ENCODE measurements at regions not wholly inside any gene's neighbourhood (a gene's known extent, or its start where the extent isn't known, plus 50 kb on each side); places are given as distances from the start of the nearest gene placed in this dataset.

DNA sequence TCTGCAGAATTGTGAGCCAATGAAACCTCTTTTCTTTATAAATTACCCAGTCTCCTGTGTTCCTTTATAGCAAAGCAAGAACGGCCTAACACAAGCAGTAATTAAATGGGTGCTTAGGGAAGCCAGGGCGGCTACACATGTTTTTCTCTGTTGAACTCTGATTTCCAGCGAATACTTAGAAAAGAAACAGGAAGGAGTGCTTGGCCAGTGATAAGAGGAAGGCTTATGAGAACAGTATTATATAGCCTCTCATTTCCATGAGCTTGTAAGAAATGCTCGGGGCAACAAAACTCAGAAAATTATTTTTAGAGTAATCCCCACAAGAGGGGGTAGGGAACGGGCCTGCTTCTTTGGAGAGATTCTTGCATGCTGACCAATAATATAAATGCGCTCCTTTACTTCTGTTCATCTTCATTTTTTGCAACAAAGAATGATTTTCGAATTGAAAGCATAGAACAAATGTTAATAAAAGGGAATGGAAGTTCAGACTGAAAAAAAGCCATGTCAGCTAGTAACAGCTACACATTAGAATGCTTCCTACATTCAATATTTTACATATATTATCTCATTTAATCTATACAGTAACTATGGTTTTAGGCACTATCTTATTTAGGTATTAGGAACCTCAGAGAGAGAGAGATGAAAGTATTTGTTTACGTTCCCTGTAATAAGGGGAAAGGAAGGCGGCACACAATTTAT is 49.7 kb upstream of the CCDC85A start:
- DNase-seq, result no peak
- intact Hi-C loops (cut with DNase I), result loop anchor here (5.0 to 10.0 kb wide), 3 partner anchors 119 to 1383 kb away; no protein-coding TSS in a partner anchor
